ENCODE measurements at regions not wholly inside any gene's neighbourhood (a gene's known extent, or its start where the extent isn't known, plus 50 kb on each side); places are given as distances from the start of the nearest gene placed in this dataset.

DNA sequence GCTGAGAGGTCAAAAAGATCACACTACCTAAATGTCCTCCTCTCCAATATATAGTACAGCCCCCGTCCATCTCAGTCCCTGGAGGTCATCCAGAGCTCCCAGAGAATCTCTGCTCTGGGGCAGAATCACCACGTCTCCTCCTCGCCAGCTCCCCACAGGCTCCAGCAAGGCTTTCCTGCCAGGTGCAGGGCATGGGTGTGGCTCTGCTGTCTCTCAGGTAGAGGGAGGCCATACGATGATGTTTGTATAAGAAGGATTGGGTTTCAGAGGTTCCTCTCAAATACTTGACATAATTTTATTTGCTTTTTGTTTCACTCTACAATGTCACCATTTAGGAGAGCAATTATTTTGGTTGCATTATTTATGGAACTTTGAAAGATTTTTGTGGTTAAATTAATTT lies 98.3 kb upstream of the PRSS58 start:
- no peaks in the 10 kb centered on the region for H3K27me3 ChIP-seq (ENCODE audit: insufficient read depth, low read length)
- CTCF ChIA-PET, result interaction anchor here (1.1 to 1.9 kb wide), 2 partner anchors 17 to 36 kb away, joined by 3 to 6 read pairs; no protein-coding TSS in a partner anchor
- H3K4me1 ChIP-seq (ENCODE audit: control insufficient read depth in 1 of 2, insufficient read depth in 2 of 2, low read length in 2 of 2), result peaks cover 2 to 4% of the 10 kb centered on the region in 2 experiments; a peak in 3 of 4 replicates
- no TSS peak for BruUV-seq (replicated peaks)
- H3K4me2 ChIP-seq (ENCODE audit: low read length), result no peak overlapping the region
- H3K79me2 ChIP-seq (ENCODE audit: insufficient read depth, low read length), result no peaks in the 10 kb centered on the region
- TF ChIP-seq EZH2phosphoT487 (IDR thresholded peaks at IDR 0.05; ENCODE audit: borderline replicate concordance) (no peak), ZNF274 (IDR thresholded peaks at IDR 0.05; ENCODE audit: low read depth, low read length) (no peak), POLR2A (IDR thresholded peaks at IDR 0.05; ENCODE audit: borderline replicate concordance, extremely low read depth, insufficient read depth, insufficient read length) (no peak), SP1 (IDR thresholded peaks at IDR 0.05; ENCODE audit: low read depth) (no peak), FOSL1 (IDR thresholded peaks at IDR 0.05; ENCODE audit: low read depth) (no peak), ZBTB33 (IDR thresholded peaks at IDR 0.05; ENCODE audit: extremely low read depth, insufficient replicate concordance, low read length) (no peak), EGR1 (IDR thresholded peaks at IDR 0.05; ENCODE audit: low read depth) (no peak), EZH2 (IDR thresholded peaks at IDR 0.05) (no peak), ELF1 (IDR thresholded peaks at IDR 0.05; ENCODE audit: borderline replicate concordance, low read depth) (no peak), RAD21 (IDR thresholded peaks at IDR 0.05; ENCODE audit: low read depth) (no peak), CBX3 (IDR thresholded peaks at IDR 0.05; ENCODE audit: low read depth) (no peak), POLR2AphosphoS5 (IDR thresholded peaks at IDR 0.05; ENCODE audit: low read depth, low read length) (no peak)
- TF ChIP-seq, protein P1, sequence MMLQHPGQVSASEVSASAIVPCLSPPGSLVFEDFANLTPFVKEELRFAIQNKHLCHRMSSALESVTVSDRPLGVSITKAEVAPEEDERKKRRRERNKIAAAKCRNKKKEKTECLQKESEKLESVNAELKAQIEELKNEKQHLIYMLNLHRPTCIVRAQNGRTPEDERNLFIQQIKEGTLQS (IDR thresholded peaks at IDR 0.05), result no peak
- TF ChIP-seq, protein P2, sequence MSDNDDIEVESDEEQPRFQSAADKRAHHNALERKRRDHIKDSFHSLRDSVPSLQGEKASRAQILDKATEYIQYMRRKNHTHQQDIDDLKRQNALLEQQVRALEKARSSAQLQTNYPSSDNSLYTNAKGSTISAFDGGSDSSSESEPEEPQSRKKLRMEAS (IDR thresholded peaks at IDR 0.05), result no peak
- TF ChIP-seq, protein P3, sequence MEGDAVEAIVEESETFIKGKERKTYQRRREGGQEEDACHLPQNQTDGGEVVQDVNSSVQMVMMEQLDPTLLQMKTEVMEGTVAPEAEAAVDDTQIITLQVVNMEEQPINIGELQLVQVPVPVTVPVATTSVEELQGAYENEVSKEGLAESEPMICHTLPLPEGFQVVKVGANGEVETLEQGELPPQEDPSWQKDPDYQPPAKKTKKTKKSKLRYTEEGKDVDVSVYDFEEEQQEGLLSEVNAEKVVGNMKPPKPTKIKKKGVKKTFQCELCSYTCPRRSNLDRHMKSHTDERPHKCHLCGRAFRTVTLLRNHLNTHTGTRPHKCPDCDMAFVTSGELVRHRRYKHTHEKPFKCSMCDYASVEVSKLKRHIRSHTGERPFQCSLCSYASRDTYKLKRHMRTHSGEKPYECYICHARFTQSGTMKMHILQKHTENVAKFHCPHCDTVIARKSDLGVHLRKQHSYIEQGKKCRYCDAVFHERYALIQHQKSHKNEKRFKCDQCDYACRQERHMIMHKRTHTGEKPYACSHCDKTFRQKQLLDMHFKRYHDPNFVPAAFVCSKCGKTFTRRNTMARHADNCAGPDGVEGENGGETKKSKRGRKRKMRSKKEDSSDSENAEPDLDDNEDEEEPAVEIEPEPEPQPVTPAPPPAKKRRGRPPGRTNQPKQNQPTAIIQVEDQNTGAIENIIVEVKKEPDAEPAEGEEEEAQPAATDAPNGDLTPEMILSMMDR (IDR thresholded peaks at IDR 0.05 in 2 of 3, conservative IDR thresholded peaks at IDR 0.05 in 1 of 3; ENCODE audit: borderline replicate concordance in 1 of 3, insufficient read depth in 1 of 3, low read depth in 2 of 3, low read length in 2 of 3), result no peak
- POLR2A ChIA-PET, result no interaction called here
- H3K4me3 ChIP-seq (replicated peaks in 1 of 2; ENCODE audit: low read depth in 1 of 2, low read length in 2 of 2), result no peak overlapping the region
- intact Hi-C loops (cut with micrococcal nuclease), result no loop called here
- no peaks in the 10 kb centered on the region for H4K20me1 ChIP-seq (ENCODE audit: insufficient read depth)
- no peaks in the 10 kb centered on the region for H3K9me3 ChIP-seq (ENCODE audit: control insufficient read depth in 1 of 2, insufficient read depth in 1 of 2, low read depth in 1 of 2, low read length in 2 of 2)
- H3K36me3 ChIP-seq (ENCODE audit: control insufficient read depth in 1 of 2, insufficient read depth in 2 of 2, low read length in 2 of 2), result no peaks in the 10 kb centered on the region
- no peak for ATAC-seq
- H2AFZ ChIP-seq (ENCODE audit: low read depth, low read length, poor library complexity, severe bottlenecking), result no peak overlapping the region
- DNase-seq (ENCODE audit: low read depth, low spot score), result no peak
- H3K9ac ChIP-seq (ENCODE audit: low read length), result no peak overlapping the region
- no peak overlapping the region for H3K27ac ChIP-seq (ENCODE audit: low read depth, low read length)
- no peaks in the 10 kb centered on the region for H3K9me2 ChIP-seq (ENCODE audit: insufficient read depth)
- RAD21 ChIA-PET (ENCODE audit: low non-redundant PET in 1 of 2, low total read pairs in 2 of 2, uncharacterized antibody in 2 of 2, unreplicated experiment in 2 of 2), result no interaction called here

All from HCT116 (cell line).